T47D (cell line): ENCODE measurements at regions not wholly inside any gene's neighbourhood (a gene's known extent, or its start where the extent isn't known, plus 50 kb on each side); places are given as distances from the start of the nearest gene placed in this dataset.

Source experiments
- DNase-seq, 2 experiments: peaks; one replicate each; pipeline versions ENCODE4 v3.0.0 to v3.0.0-alpha.2; 2011 to 2012; ENCODE audit warnings: low read depth in 1 of 2, low spot score in 1 of 2
- JUND ChIP-seq: IDR thresholded peaks from 2 replicates; pipeline ENCODE4 v1.6.1; 2012; ENCODE audit warnings: low read depth
- in situ Hi-C: cut with HindIII; loops from 2 replicates; pipeline ENCODE4 v1.10.0; 2016; ENCODE audit warnings: low sequenced_read_pairs, low pct_unique_long_range_greater_than_20kb

DNA sequence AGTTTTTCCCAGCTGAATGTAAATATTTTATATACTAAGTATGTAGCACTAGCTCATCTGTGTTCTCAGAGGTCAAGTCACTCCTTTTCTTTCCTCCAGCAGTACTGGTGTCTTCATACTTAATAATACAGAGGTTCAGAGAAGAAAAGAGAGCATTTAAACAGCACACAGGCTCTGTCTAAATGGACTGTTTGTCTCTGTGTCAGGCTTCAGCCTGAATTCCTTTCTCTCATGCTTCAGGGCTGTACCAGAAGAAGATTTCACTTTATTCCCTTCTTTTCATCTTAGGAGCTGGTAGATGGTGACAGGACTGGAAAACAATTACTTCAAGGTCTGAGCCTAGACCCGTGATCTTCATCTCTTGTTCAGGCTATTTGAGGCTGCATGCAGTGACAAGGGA lies 51.4 kb upstream of the LYZL2 start:
- no peak for TF ChIP-seq JUND
- DNase-seq, result no peak
- in situ Hi-C loops, result no loop called here
